ENCODE measurements at regions not wholly inside any gene's neighbourhood (a gene's known extent, or its start where the extent isn't known, plus 50 kb on each side); places are given as distances from the start of the nearest gene placed in this dataset.

- H3K4me1 ChIP-seq (ENCODE audit: control insufficient read depth in 1 of 2, insufficient read depth in 2 of 2, low read depth in 1 of 2, low read length in 1 of 2), result no peaks in the 10 kb centered on the region
- WGBS (ENCODE audit: low lambda C conversion rate), result 18% methylated on average over 1 of the region's 1 CpG
Measured at GRCh38 chr15:53447742-53448141, 311.7 kb downstream of the WDR72 start.

DNA sequence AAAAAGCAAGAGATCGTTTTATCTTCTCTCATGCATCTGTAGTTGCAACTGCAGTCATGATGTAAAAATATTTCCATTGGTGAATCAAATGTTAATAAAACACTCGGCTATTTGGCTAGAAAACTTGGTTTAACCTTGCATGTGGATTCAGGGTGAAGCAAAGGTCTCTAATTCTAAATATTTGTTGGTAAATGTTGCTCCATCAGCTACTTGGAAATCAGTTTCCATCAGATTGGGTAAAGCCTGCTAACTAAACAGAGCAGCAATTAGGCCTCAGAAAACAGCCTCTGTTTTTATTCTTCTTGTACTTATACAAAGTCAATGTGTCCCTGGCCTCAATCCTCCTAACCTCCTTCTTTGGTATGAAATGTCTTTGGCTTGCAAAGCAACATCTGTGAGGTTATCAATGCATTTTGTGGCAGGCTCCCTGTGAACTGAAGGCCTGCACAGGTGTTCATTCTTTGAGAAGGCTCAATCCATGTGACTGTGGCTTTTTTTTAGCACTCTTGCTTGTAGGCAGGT is 312.3 kb downstream of the WDR72 start:
- no peak overlapping the region for H3K9ac ChIP-seq
- no peaks in the 10 kb centered on the region for H3K79me2 ChIP-seq (ENCODE audit: insufficient read depth)
- H3K4me3 ChIP-seq (ENCODE audit: low read depth in 2 of 2, low read length in 1 of 2), result no peak overlapping the region
- H3K4me1 ChIP-seq (ENCODE audit: control insufficient read depth in 1 of 2, insufficient read depth in 2 of 2, low read depth in 1 of 2, low read length in 1 of 2), result no peaks in the 10 kb centered on the region
- no peak overlapping the region for H2AFZ ChIP-seq (ENCODE audit: low read depth)
- no peak for DNase-seq
- CTCF ChIA-PET, result no interaction called here
- TF ChIP-seq CHD2 (IDR thresholded peaks at IDR 0.05; ENCODE audit: low read length, partially characterized antibody) (no peak), NRF1 (IDR thresholded peaks at IDR 0.05; ENCODE audit: low read depth, low read length) (no peak)
- TF ChIP-seq, protein P1, sequence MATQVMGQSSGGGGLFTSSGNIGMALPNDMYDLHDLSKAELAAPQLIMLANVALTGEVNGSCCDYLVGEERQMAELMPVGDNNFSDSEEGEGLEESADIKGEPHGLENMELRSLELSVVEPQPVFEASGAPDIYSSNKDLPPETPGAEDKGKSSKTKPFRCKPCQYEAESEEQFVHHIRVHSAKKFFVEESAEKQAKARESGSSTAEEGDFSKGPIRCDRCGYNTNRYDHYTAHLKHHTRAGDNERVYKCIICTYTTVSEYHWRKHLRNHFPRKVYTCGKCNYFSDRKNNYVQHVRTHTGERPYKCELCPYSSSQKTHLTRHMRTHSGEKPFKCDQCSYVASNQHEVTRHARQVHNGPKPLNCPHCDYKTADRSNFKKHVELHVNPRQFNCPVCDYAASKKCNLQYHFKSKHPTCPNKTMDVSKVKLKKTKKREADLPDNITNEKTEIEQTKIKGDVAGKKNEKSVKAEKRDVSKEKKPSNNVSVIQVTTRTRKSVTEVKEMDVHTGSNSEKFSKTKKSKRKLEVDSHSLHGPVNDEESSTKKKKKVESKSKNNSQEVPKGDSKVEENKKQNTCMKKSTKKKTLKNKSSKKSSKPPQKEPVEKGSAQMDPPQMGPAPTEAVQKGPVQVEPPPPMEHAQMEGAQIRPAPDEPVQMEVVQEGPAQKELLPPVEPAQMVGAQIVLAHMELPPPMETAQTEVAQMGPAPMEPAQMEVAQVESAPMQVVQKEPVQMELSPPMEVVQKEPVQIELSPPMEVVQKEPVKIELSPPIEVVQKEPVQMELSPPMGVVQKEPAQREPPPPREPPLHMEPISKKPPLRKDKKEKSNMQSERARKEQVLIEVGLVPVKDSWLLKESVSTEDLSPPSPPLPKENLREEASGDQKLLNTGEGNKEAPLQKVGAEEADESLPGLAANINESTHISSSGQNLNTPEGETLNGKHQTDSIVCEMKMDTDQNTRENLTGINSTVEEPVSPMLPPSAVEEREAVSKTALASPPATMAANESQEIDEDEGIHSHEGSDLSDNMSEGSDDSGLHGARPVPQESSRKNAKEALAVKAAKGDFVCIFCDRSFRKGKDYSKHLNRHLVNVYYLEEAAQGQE (IDR thresholded peaks at IDR 0.05; ENCODE audit: low read depth, low read length), result no peak
- TF ChIP-seq, protein P2, sequence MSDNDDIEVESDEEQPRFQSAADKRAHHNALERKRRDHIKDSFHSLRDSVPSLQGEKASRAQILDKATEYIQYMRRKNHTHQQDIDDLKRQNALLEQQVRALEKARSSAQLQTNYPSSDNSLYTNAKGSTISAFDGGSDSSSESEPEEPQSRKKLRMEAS (IDR thresholded peaks at IDR 0.05; ENCODE audit: low read depth), result no peak
- H3K9me3 ChIP-seq, result no peaks in the 10 kb centered on the region
- no peak overlapping the region for H3K4me2 ChIP-seq
- no peaks in the 10 kb centered on the region for H3K36me3 ChIP-seq (replicated peaks in 1 of 2; ENCODE audit: control insufficient read depth in 1 of 2, insufficient read depth in 2 of 2, low read length in 1 of 2)
- POLR2A ChIA-PET, result no interaction called here
- H3F3A ChIP-seq (replicated peaks; ENCODE audit: insufficient read depth), result no peaks in the 10 kb centered on the region
- no peak overlapping the region for H3K27ac ChIP-seq (ENCODE audit: low read depth in 2 of 2, low read length in 1 of 2)
- 6% methylated on average over 2 of the region's 2 CpGs for WGBS (ENCODE audit: low lambda C conversion rate)
- no peaks in the 10 kb centered on the region for H3K9me2 ChIP-seq
- H4K20me1 ChIP-seq (ENCODE audit: insufficient read depth), result no peaks in the 10 kb centered on the region
- no peaks in the 10 kb centered on the region for H3K27me3 ChIP-seq (ENCODE audit: insufficient read depth)

More at GRCh38 chr15:53447742-53448141, 311.7 kb downstream of the WDR72 start:
- TF ChIP-seq GATA2 (CRISPR knock-in tag; IDR thresholded peaks at IDR 0.05), result no peak
- TF ChIP-seq MEF2A (IDR thresholded peaks at IDR 0.05; ENCODE audit: borderline replicate concordance, low read depth), result no peak
- no peak for TF ChIP-seq SIN3A (IDR thresholded peaks at IDR 0.05; ENCODE audit: borderline replicate concordance, low read depth, low read length)
- no peak for TF ChIP-seq GABPA (IDR thresholded peaks at IDR 0.05; ENCODE audit: low read depth)
- no peak for TF ChIP-seq SMC3 (IDR thresholded peaks at IDR 0.05; ENCODE audit: low read depth, low read length)
- TF ChIP-seq, protein P3, sequence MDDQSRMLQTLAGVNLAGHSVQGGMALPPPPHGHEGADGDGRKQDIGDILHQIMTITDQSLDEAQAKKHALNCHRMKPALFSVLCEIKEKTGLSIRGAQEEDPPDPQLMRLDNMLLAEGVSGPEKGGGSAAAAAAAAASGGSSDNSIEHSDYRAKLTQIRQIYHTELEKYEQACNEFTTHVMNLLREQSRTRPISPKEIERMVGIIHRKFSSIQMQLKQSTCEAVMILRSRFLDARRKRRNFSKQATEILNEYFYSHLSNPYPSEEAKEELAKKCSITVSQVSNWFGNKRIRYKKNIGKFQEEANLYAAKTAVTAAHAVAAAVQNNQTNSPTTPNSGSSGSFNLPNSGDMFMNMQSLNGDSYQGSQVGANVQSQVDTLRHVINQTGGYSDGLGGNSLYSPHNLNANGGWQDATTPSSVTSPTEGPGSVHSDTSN (IDR thresholded peaks at IDR 0.05), result no peak
- no peak for TF ChIP-seq NRF1 (IDR thresholded peaks at IDR 0.05; ENCODE audit: low read depth, low read length)
- no peak for TF ChIP-seq FOXJ3 (CRISPR knock-in tag; IDR thresholded peaks at IDR 0.05)
- TF ChIP-seq CHD2 (IDR thresholded peaks at IDR 0.05; ENCODE audit: low read length, partially characterized antibody), result no peak
- no peak for TF ChIP-seq JUND (IDR thresholded peaks at IDR 0.05)
- no peak for TF ChIP-seq EZH2phosphoT487 (IDR thresholded peaks at IDR 0.05; ENCODE audit: borderline replicate concordance, low read depth)
- TF ChIP-seq, protein P2 (IDR thresholded peaks at IDR 0.05; ENCODE audit: low read depth), result no peak
- no peaks in the 10 kb centered on the region for H3K9me2 ChIP-seq
- H3K79me2 ChIP-seq (ENCODE audit: insufficient read depth), result no peaks in the 10 kb centered on the region
- H2AFZ ChIP-seq (ENCODE audit: low read depth), result no peak overlapping the region
- no peaks in the 10 kb centered on the region for H4K20me1 ChIP-seq (ENCODE audit: insufficient read depth)
- no peak overlapping the region for H3K4me3 ChIP-seq (ENCODE audit: low read depth in 2 of 2, low read length in 1 of 2)
- no peak for DNase-seq
- H3K9ac ChIP-seq, result no peak overlapping the region
- H3K4me2 ChIP-seq, result no peak overlapping the region
- POLR2A ChIA-PET, result no interaction called here
- no peaks in the 10 kb centered on the region for H3K27me3 ChIP-seq (ENCODE audit: insufficient read depth)
- no peaks in the 10 kb centered on the region for H3F3A ChIP-seq (replicated peaks; ENCODE audit: insufficient read depth)
- no peaks in the 10 kb centered on the region for H3K9me3 ChIP-seq
- no peaks in the 10 kb centered on the region for H3K36me3 ChIP-seq (replicated peaks in 1 of 2; ENCODE audit: control insufficient read depth in 1 of 2, insufficient read depth in 2 of 2, low read length in 1 of 2)
- no peak overlapping the region for H3K27ac ChIP-seq (ENCODE audit: low read depth in 2 of 2, low read length in 1 of 2)
- CTCF ChIA-PET, result no interaction called here

All from SK-N-SH (cell line).